ENCODE measurements at regions not wholly inside any gene's neighbourhood (a gene's known extent, or its start where the extent isn't known, plus 50 kb on each side); places are given as distances from the start of the nearest gene placed in this dataset.

- peaks cover 2% of the 10 kb centered on the region for H3K9me3 Mint-ChIP-seq
These were observed 228.2 kb upstream of the KLF4 start for GRCh38 chr9:107717529-107718314.

GRCh38 chr9:107715740-107716139 lies 226.2 kb upstream of the KLF4 start:
- CTCF ChIA-PET = no interaction called here
- peaks cover 10% of the 10 kb centered on the region for H3K27me3 Mint-ChIP-seq
- TF ChIP-seq CTCF (IDR thresholded peaks at IDR 0.05) = no peak
- intact Hi-C loops (cut with micrococcal nuclease) = no loop called here
- DNase-seq (no peak), ATAC-seq (ENCODE audit: low read depth) (no peak)
- H3K4me3 Mint-ChIP-seq = no peak overlapping the region
- no peaks in the 10 kb centered on the region for H3K9me3 Mint-ChIP-seq
- no peaks in the 10 kb centered on the region for H3K4me1 Mint-ChIP-seq
- POLR2A ChIA-PET = no interaction called here
- H3K27ac Mint-ChIP-seq = no peak overlapping the region
- no peaks in the 10 kb centered on the region for H3K36me3 Mint-ChIP-seq (ENCODE audit: low read depth)

More at GRCh38 chr9:107717529-107718314, 228.2 kb upstream of the KLF4 start:
- intact Hi-C loops (cut with micrococcal nuclease) = no loop called here
- no peak overlapping the region for H3K27ac Mint-ChIP-seq
- DNase-seq (no peak), ATAC-seq (ENCODE audit: low read depth) (no peak)
- H3K4me1 Mint-ChIP-seq = no peaks in the 10 kb centered on the region
- no peak overlapping the region for H3K4me3 Mint-ChIP-seq
- H3K27me3 Mint-ChIP-seq = peaks cover 9% of the 10 kb centered on the region
- ChIA-PET POLR2A (no interaction called here), CTCF (no interaction called here)
- TF ChIP-seq CTCF (IDR thresholded peaks at IDR 0.05) = no peak
- H3K36me3 Mint-ChIP-seq (ENCODE audit: low read depth) = no peaks in the 10 kb centered on the region

GRCh38 chr9:107713470-107713869 lies 223.9 kb upstream of the KLF4 start:
- ATAC-seq (ENCODE audit: low read depth) (no peak), DNase-seq (no peak)
- no peak for TF ChIP-seq CTCF (IDR thresholded peaks at IDR 0.05)
- Mint-ChIP-seq H3K27ac (no peak overlapping the region), H3K36me3 (ENCODE audit: low read depth) (no peaks in the 10 kb centered on the region), H3K27me3 (peaks cover 10% of the 10 kb centered on the region), H3K9me3 (no peaks in the 10 kb centered on the region), H3K4me1 (no peaks in the 10 kb centered on the region), H3K4me3 (no peak overlapping the region)
- ChIA-PET POLR2A (no interaction called here), CTCF (no interaction called here)
- intact Hi-C loops (cut with micrococcal nuclease) = no loop called here

- CTCF ChIA-PET = no interaction called here
- DNase-seq = no peak
These were observed 222.8 kb upstream of the KLF4 start for GRCh38 chr9:107712390-107712789.

GRCh38 chr9:107711542-107711941 lies 222.0 kb upstream of the KLF4 start:
- H3K9me3 Mint-ChIP-seq = no peaks in the 10 kb centered on the region
- POLR2A ChIA-PET = no interaction called here
- no peak overlapping the region for H3K4me3 Mint-ChIP-seq
- DNase-seq (no peak), ATAC-seq (ENCODE audit: low read depth) (no peak)
- no peaks in the 10 kb centered on the region for H3K36me3 Mint-ChIP-seq (ENCODE audit: low read depth)
- H3K27me3 Mint-ChIP-seq = peaks cover 10% of the 10 kb centered on the region
- H3K27ac Mint-ChIP-seq = no peak overlapping the region
- intact Hi-C loops (cut with micrococcal nuclease) = no loop called here
- no peaks in the 10 kb centered on the region for H3K4me1 Mint-ChIP-seq
- CTCF ChIA-PET = no interaction called here
- TF ChIP-seq CTCF (IDR thresholded peaks at IDR 0.05) = no peak

More at GRCh38 chr9:107712390-107712789, 222.8 kb upstream of the KLF4 start:
- no peaks in the 10 kb centered on the region for H3K36me3 Mint-ChIP-seq (ENCODE audit: low read depth)
- H3K27ac Mint-ChIP-seq = no peak overlapping the region
- intact Hi-C loops (cut with micrococcal nuclease) = no loop called here
- H3K9me3 Mint-ChIP-seq = no peaks in the 10 kb centered on the region
- no peak overlapping the region for H3K4me3 Mint-ChIP-seq
- H3K4me1 Mint-ChIP-seq = no peaks in the 10 kb centered on the region
- ATAC-seq (ENCODE audit: low read depth) = no peak
- H3K27me3 Mint-ChIP-seq = peaks cover 10% of the 10 kb centered on the region
- POLR2A ChIA-PET = no interaction called here
- no peak for TF ChIP-seq CTCF (IDR thresholded peaks at IDR 0.05)
